ENCODE measurements at regions not wholly inside any gene's neighbourhood (a gene's known extent, or its start where the extent isn't known, plus 50 kb on each side); places are given as distances from the start of the nearest gene placed in this dataset.

DNA sequence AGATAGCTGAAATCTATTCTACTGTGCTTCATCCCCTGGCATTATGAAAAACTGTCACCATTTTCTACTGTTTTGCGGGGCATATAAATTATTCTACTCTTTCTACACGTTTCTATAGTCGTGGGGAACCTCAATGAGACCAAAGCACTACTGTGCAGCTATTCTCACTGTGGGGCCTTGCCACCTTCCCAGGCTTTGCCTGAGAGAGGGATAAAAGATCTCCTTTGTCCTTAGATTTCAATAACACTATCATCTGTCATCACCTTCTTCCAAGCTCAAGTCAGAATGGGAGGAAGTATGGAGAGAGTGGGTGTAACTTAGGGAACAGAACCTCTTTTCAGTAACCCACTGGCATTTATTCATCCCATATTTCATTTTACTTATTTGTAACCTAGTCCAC is 1462.1 kb upstream of the RAG2 start:
- in situ Hi-C loops (cut with HindIII; ENCODE audit: low sequenced_read_pairs): no loop called here
- DNase-seq (ENCODE audit: low read depth, low spot score): no peak
- TF ChIP-seq, protein P1, sequence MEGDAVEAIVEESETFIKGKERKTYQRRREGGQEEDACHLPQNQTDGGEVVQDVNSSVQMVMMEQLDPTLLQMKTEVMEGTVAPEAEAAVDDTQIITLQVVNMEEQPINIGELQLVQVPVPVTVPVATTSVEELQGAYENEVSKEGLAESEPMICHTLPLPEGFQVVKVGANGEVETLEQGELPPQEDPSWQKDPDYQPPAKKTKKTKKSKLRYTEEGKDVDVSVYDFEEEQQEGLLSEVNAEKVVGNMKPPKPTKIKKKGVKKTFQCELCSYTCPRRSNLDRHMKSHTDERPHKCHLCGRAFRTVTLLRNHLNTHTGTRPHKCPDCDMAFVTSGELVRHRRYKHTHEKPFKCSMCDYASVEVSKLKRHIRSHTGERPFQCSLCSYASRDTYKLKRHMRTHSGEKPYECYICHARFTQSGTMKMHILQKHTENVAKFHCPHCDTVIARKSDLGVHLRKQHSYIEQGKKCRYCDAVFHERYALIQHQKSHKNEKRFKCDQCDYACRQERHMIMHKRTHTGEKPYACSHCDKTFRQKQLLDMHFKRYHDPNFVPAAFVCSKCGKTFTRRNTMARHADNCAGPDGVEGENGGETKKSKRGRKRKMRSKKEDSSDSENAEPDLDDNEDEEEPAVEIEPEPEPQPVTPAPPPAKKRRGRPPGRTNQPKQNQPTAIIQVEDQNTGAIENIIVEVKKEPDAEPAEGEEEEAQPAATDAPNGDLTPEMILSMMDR (IDR thresholded peaks at IDR 0.05; ENCODE audit: low read depth, low read length): no peak
- H3K4me3 ChIP-seq (ENCODE audit: low read depth, low read length): no peak overlapping the region

DNA sequence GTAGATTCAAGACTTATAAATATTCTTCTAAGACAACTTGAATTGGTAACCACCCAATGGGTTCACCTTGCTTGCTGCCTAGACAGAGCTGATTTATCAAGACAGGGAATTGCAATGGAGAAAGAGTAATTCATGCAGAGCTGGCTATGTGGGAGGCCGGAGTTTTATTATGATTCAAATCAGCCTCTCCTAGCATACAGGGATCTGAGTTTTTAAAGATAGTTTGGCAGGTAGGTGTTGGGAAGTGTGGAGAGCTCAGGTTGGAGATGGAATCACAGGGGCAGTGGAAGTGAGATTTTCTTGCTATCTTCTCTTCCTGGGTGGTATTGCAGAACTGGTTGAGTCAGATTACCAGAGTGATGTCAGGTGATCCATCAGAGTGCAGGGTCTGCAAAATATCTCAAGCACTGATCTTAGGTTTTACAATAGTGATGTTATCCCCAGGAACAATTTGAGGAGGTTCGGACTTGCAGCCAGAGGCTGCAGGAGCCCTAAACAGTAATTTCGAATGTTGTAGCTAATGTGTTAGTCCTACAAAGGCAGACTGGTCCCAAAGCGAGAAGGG is 1448.6 kb upstream of the RAG2 start:
- DNase-seq (ENCODE audit: low read depth, low spot score): no peak
- in situ Hi-C loops (cut with HindIII; ENCODE audit: low sequenced_read_pairs): no loop called here
- TF ChIP-seq, protein P1 (IDR thresholded peaks at IDR 0.05; ENCODE audit: low read depth, low read length): no peak

GRCh38 chr11:38043060-38043459 is 1445.0 kb upstream of the RAG2 start:
- DNase-seq (ENCODE audit: low read depth, low spot score): no peak
- TF ChIP-seq, protein P1 (IDR thresholded peaks at IDR 0.05; ENCODE audit: low read depth, low read length): no peak
- in situ Hi-C loops (cut with HindIII; ENCODE audit: low sequenced_read_pairs): no loop called here
- no peak overlapping the region for H3K4me3 ChIP-seq (ENCODE audit: low read depth, low read length)

More for the DNA sequence above, 1448.6 kb upstream of the RAG2 start:
- no peak overlapping the region for H3K4me3 ChIP-seq (ENCODE audit: low read depth, low read length)

- no peak overlapping the region for H3K4me3 ChIP-seq (ENCODE audit: low read depth, low read length)
- in situ Hi-C loops (cut with HindIII; ENCODE audit: low sequenced_read_pairs): no loop called here
- TF ChIP-seq, protein P1 (IDR thresholded peaks at IDR 0.05; ENCODE audit: low read depth, low read length): no peak
- no peak for DNase-seq (ENCODE audit: low read depth, low spot score)
Measured at GRCh38 chr11:38038777-38039176, 1440.7 kb upstream of the RAG2 start.

DNA sequence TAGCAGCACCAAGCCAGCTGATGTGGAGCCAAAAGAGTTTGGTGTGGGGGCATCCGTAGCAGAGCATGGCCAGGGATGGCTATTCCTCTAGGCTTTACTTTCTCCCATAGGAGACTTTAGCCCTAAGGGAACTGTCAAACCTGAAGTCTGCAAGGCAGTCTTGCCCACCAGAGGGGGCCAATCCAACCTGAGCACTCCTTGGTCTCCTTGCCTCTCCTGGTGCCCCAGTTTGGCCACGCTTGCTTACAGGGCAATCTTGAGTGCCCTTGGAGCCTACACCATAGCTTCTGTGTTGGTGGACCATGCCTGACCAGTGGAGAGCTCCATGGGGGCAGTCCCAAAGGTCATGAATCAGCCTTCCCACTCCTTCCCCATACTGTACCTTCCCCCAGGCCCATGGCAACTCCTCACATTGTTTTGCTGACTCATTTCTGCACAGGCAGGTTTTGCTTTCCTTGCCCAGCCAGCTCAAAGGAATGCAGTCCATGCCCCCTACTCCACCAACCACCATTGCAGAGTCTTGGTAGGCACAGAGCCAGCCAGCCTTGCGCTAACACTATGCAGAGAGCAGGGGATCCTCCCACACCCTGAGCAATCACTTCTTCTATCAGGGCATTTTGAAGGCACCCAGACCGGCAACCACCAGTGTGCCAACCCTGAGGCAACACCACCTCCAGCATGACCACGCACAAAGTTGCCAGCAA is 1421.2 kb upstream of the RAG2 start:
- H3K4me3 ChIP-seq (ENCODE audit: low read depth, low read length): no peak overlapping the region
- TF ChIP-seq, protein P1 (IDR thresholded peaks at IDR 0.05; ENCODE audit: low read depth, low read length): peak; percentile 15
- in situ Hi-C loops (cut with HindIII; ENCODE audit: low sequenced_read_pairs): no loop called here
- DNase-seq (ENCODE audit: low read depth, low spot score): peak; percentile 32

GRCh38 chr11:38014405-38014804 is 1416.4 kb upstream of the RAG2 start:
- no peak overlapping the region for H3K4me3 ChIP-seq (ENCODE audit: low read depth, low read length)
- DNase-seq (ENCODE audit: low read depth, low spot score): peak; percentile 92
- in situ Hi-C loops (cut with HindIII; ENCODE audit: low sequenced_read_pairs): no loop called here
- TF ChIP-seq, protein P1 (IDR thresholded peaks at IDR 0.05; ENCODE audit: low read depth, low read length): no peak
